Activated CD4-positive, alpha-beta T cell treated with anti-CD3 and anti-CD28 coated beads, Interleukin-10, Interleukin-2, amounts not matched to agents 100 ng/mL and 50 ng/mL, durations not matched to agents 16 hours and 8 hours (primary cell): ENCODE measurements at regions not wholly inside any gene's neighbourhood (a gene's known extent, or its start where the extent isn't known, plus 50 kb on each side); places are given as distances from the start of the nearest gene placed in this dataset.

Source experiments
- DNase-seq: peaks from one replicate; pipeline ENCODE4 v3.0.0-alpha.2; 2020

DNA sequence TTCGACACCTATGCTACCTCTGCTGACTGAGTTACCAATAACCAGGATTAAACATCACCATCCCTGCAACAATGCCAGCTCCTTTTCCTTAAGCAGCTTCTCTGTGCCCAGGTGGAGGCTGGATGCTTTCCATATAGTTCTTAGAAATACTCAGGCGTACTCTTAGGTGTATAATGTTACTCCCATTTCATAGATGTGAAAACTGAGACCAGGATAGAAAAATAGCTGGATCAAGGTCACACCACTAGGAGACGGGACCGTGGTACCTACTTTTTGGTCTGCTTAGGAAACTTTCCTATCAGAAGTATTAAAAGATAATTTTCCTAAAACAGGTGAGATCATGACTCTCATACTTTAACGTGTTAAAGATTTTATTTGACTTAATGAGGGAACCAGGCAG is 141.7 kb upstream of the RPL38 start:
- DNase-seq = no peak

- no peak for DNase-seq
These were observed 141.2 kb upstream of the RPL38 start for GRCh38 chr17:74062234-74062633.

- no peak for DNase-seq
These were observed 140.0 kb upstream of the RPL38 start for GRCh38 chr17:74063439-74063838.

DNA sequence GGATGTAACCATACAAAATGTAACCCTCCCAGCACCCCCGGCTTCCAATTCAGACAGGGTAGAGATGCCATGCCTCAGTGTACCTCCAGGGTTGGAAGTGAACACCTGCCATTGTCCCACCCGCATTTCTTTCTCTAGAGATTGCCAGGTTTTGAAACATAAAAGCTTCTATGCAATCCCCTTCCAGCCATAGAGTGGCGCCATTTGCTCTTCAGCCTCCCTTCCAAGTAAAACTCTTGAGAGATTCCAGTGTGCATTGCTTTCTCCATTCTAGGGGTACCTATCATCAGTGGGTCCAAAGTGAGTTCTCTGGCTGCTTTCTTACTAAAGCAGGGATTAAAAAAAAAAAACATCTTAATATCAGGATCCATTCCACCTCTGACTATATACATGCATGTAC is 133.1 kb upstream of the RPL38 start:
- no peak for DNase-seq

- DNase-seq = no peak
These were observed 132.3 kb upstream of the RPL38 start for GRCh38 chr17:74070998-74071679.

DNA sequence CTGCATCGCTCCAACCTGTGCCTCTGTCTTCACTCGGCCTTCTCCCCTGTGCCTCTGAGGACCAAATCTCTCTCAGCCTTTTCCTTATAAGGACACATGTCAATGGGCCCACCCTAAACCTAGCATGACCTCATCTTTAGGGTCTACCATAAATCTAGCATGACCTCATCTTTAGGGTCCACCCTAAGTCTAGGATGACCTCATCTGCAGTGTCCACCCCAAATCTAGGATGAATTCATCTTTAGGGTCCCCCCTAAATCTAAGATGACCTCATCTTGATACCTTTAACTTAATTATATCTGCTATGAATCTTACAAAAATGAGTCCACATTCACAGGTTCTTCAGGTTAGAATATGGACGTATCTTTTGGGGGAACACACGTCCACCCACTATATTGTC is 131.1 kb upstream of the RPL38 start:
- no peak for DNase-seq

DNA sequence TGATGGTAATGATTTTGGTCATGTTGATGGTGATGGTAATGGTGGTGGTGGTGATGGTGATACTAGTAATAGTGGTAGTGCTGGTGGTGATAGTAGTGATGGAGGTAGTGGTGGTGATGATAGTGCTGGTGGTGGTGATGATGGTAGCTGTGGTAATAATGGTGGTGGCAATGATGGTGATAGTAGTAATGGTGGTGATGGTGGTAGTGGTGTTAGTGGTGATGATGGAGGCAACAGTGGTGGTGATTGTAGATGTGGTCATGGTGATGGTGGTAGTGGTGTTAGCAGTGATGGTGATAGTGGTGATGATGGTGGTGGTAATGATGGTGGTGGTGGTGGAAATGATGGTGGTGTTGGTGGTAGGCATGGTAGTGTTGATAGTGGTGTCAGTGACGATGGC is 127.0 kb upstream of the RPL38 start:
- DNase-seq = no peak

GRCh38 chr17:74077231-74077630 is 126.2 kb upstream of the RPL38 start:
- no peak for DNase-seq

GRCh38 chr17:74078363-74078941 is 125.0 kb upstream of the RPL38 start:
- no peak for DNase-seq

DNA sequence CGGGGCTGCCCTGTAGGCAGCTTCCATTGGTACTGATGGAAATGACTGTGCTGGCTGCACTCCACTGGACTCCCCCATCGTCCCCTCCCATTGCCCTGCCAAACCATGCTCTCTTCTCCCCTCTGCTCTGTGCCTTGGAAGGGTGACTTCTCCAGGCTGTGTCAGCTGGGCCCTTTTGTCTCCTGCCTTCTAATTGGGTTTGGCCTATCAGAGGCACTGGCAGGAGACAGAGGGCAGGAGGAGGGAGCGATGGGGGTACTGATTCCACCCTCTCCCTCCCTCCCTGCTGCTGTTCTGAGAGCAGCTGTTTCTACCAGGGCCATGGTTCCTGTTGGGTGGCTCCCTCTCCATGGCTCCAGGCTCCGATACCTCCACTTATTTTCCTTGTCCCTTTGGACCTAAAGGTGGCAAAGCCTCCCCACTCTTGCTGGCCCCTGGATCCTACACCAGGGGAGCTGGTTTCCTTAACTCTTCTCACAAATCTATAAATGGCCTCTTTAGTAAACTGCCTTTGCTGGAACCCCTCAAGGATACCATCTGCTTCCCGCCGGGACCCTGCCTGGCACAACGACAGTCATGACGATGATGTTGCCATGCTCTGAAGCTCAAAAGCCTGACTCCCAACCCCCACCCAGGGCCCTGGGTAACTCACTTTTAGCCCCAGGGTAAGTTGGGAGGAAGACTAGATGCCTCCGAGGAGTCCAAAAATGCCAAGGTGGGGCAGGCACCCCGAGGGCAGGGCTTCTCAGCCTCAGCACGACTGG is 123.8 kb upstream of the RPL38 start:
- DNase-seq = no peak

GRCh38 chr17:74080656-74081582 is 122.6 kb upstream of the RPL38 start:
- no peak for DNase-seq

DNA sequence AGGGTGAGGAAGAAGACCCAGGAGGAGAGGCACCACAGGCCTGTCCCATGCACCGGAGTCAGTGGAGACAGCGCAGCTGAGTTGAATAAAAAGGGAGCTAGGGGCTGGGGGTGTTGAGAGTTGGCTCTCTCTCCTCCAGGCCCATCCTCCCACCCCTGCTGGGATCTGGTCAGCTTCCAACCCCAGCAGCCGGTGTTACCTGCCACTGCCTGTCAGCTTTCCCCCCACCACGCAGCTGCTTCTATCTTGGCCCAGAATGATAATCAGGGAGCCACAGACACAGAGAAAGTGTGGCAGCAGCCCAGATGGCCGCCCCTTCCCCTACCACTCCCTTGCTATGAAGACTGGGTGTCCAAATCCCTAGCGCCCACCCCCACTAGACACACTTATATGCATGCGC is 120.6 kb upstream of the RPL38 start:
- no peak for DNase-seq

DNA sequence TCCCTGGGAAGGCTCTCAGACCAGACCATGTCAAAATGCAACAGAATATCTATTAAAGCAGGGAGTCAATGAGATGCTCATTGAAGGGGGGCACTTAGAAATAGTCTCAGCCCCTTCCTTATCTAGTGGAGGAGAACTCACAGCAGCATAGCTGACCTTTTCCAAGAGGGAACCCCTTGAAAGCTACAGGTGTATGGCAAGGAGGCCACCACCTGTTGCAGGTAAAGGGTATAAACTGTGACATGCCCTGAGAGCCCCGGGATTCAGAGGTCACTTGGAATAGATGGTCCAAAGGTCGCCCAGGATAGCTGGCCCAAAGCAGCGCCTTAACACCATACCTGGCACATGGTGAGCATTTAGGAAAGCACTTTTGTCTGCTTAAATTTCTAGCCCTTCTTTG is 120.2 kb upstream of the RPL38 start:
- no peak for DNase-seq

GRCh38 chr17:74085434-74085833 is 118.0 kb upstream of the RPL38 start:
- peak; percentile 2 for DNase-seq

GRCh38 chr17:74087002-74087585 is 116.4 kb upstream of the RPL38 start:
- DNase-seq = no peak

- DNase-seq = no peak
These were observed 115.1 kb upstream of the RPL38 start for GRCh38 chr17:74088285-74088933.

- no peak for DNase-seq
These were observed 114.5 kb upstream of the RPL38 start for GRCh38 chr17:74088934-74089329.

DNA sequence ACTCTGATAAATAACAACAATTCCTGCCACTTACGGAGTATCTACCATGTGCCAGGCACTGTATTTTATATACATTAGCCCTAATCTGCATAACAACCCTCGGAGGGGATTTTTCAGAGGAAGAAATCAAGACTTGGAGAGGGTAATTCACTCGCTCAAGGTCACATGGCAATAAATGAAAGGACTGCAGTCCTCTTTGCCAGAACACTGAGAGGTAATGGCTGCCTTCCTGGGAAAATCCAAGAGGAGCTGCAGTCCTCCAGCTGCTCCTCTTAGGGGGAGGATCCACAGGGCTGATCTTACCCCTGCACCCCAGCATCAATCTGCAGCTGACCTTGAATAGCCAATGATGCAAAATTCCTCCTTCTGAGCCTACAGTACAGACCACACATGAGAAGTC is 114.1 kb upstream of the RPL38 start:
- DNase-seq = no peak

- DNase-seq = peak; percentile 80
These were observed 113.5 kb upstream of the RPL38 start for GRCh38 chr17:74089869-74090464.

DNA sequence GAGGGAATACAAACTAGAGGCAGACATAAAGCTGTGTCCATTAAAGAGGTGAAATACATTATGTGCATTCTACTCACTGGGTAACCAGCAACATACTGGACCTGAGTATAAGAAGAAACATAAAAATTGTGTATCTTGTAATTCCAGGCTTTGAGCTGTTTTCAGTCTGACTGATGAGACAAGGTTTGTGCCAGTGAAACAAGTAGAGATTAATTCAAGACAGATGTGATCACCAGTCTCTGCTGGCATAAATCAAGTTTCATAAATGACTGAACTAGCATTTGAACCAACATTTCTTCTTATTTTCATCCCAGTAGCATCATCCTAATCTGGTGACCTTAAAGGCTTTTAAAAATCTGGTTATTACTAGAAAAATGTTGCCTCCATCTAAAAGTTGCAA is 108.8 kb upstream of the RPL38 start:
- no peak for DNase-seq

DNA sequence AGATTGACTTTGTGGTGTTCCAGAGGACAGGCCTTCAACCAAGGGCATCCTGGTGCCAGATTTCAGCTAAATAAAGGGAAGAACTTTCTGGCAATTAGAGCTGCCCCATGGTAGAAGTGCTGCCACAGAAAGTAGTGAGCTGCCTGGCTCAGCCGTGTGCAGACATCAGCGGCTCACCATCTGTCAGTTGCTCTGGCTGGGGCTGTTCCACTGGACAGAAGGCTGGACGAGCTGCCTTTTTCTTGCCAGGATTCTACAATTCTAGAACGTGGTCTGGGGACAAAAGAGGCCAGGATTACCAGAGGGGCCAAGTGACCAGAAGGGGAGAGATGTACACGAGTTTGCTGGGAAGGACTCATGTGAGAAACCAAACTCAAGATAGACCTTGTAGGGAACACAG is 107.0 kb upstream of the RPL38 start:
- DNase-seq = no peak
